CD4-positive, alpha-beta T cell treated with Interferon alpha-2 for 1 hour (primary cell): ENCODE measurements at regions not wholly inside any gene's neighbourhood (a gene's known extent, or its start where the extent isn't known, plus 50 kb on each side); places are given as distances from the start of the nearest gene placed in this dataset.

Source experiments
- DNase-seq, 2 donors: peaks; one replicate each; pipeline ENCODE4 v3.0.0-alpha.2; 2020 to 2022

GRCh38 chr17:77756846-77757560 lies 201.5 kb upstream of the TNRC6C start:
- DNase-seq: no peak

GRCh38 chr17:77757561-77757898 lies 201.0 kb upstream of the TNRC6C start:
- DNase-seq: no peak

- no peak for DNase-seq
Measured at GRCh38 chr17:77763023-77763422, 195.5 kb upstream of the TNRC6C start.

GRCh38 chr17:77763575-77763974 lies 194.9 kb upstream of the TNRC6C start:
- no peak for DNase-seq

GRCh38 chr17:77765292-77765691 lies 193.2 kb upstream of the TNRC6C start:
- DNase-seq: no peak

GRCh38 chr17:77767148-77767547 lies 191.4 kb upstream of the TNRC6C start:
- DNase-seq: no peak

GRCh38 chr17:77768248-77768852 lies 190.2 kb upstream of the TNRC6C start:
- no peak for DNase-seq

- no peak for DNase-seq
Measured at GRCh38 chr17:77769215-77769614, 189.3 kb upstream of the TNRC6C start.

- no peak for DNase-seq
Measured at GRCh38 chr17:77769762-77770161, 188.7 kb upstream of the TNRC6C start.

- DNase-seq: no peak
Measured at GRCh38 chr17:77770331-77771105, 188.0 kb upstream of the TNRC6C start.

GRCh38 chr17:77771145-77771544 lies 187.4 kb upstream of the TNRC6C start:
- no peak for DNase-seq

- DNase-seq: no peak
Measured at GRCh38 chr17:77771587-77771986, 186.9 kb upstream of the TNRC6C start.

GRCh38 chr17:77771998-77772397 lies 186.5 kb upstream of the TNRC6C start:
- no peak for DNase-seq

GRCh38 chr17:77772461-77772897 lies 186.0 kb upstream of the TNRC6C start:
- DNase-seq: peak; percentile 61 to 73

GRCh38 chr17:77772899-77773358 lies 185.6 kb upstream of the TNRC6C start:
- DNase-seq: no peak

GRCh38 chr17:77774182-77774581 lies 184.3 kb upstream of the TNRC6C start:
- no peak for DNase-seq

- no peak for DNase-seq
Measured at GRCh38 chr17:77778636-77779489, 179.6 kb upstream of the TNRC6C start.

GRCh38 chr17:77779711-77780539 lies 178.6 kb upstream of the TNRC6C start:
- no peak for DNase-seq

- DNase-seq: no peak
Measured at GRCh38 chr17:77781536-77781935, 177.0 kb upstream of the TNRC6C start.

GRCh38 chr17:77782201-77782600 lies 176.3 kb upstream of the TNRC6C start:
- no peak for DNase-seq

- DNase-seq: no peak
Measured at GRCh38 chr17:77782611-77783010, 175.9 kb upstream of the TNRC6C start.
